ENCODE measurements at regions not wholly inside any gene's neighbourhood (a gene's known extent, or its start where the extent isn't known, plus 50 kb on each side); places are given as distances from the start of the nearest gene placed in this dataset.

DNA sequence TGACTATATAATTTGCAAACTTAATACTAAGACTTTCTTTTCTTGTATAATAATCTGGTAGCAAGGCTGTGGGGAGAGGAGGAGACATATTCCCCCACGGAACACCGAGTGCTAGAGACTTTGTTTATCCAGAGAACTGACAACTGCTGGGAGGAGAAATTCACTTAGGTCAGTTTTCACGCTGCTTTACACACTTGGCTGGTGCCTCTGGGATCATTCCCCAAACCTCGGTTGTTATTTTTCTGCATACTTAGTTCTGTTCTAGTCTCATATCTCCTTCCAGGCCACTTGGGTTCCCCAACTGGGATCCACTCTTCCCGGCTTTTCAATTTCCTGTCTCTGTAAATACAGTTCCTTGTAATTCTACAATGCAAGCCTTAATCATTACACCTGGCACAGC is 238.2 kb upstream of the ADAMTS16 start:
- Histone ChIP-seq H3K14ac (ENCODE audit: insufficient read depth, low read length) (no peak overlapping the region), H3K9ac (ENCODE audit: extremely low read depth, insufficient read length, low read length) (no peak overlapping the region), H2AK5ac (ENCODE audit: insufficient read length, low read length) (no peak overlapping the region), H4K8ac (replicated peaks; ENCODE audit: insufficient read length, low read depth, low read length) (no peak overlapping the region), H2BK12ac (ENCODE audit: insufficient read length, low read depth, low read length) (no peak overlapping the region), H3T11ph (ENCODE audit: low read length) (no peak overlapping the region), H3K4me2 (ENCODE audit: insufficient read depth, insufficient read length, low read length) (no peak overlapping the region), H3K18ac (ENCODE audit: insufficient read length, low read depth, low read length) (no peak overlapping the region), H4K91ac (ENCODE audit: insufficient read length, low read depth, low read length) (no peak overlapping the region), H3K79me2 (ENCODE audit: insufficient read depth, low read length) (no peaks in the 10 kb centered on the region), H2AFZ (ENCODE audit: low read length) (no peak overlapping the region), H3K79me1 (ENCODE audit: insufficient read depth, low read depth, low read length, poor library complexity, severe bottlenecking) (no peaks in the 10 kb centered on the region), H3K23ac (ENCODE audit: insufficient read length, low read depth, low read length) (no peak overlapping the region), H3K9me3 (ENCODE audit: control insufficient read depth, low read depth, low read length) (no peaks in the 10 kb centered on the region), H2BK20ac (ENCODE audit: low read depth, low read length, poor library complexity, severe bottlenecking) (no peak overlapping the region), H3K27me3 (ENCODE audit: insufficient read depth, low read length) (no peaks in the 10 kb centered on the region), H3K4ac (ENCODE audit: low read depth, low read length) (no peak overlapping the region), H4K20me1 (ENCODE audit: control insufficient read depth, insufficient read depth, insufficient read length) (no peaks in the 10 kb centered on the region), H3K23me2 (ENCODE audit: insufficient read length, low read depth, low read length, poor library complexity, severe bottlenecking) (peaks cover 3% of the 10 kb centered on the region), H2BK15ac (ENCODE audit: low read depth, low read length) (no peak overlapping the region), H2BK120ac (ENCODE audit: low read depth, low read length, poor library complexity, severe bottlenecking) (no peak overlapping the region), H4K5ac (ENCODE audit: insufficient read length, low read depth, low read length) (no peak overlapping the region), H2BK5ac (ENCODE audit: insufficient read length, low read length) (no peak overlapping the region), H3K4me1 (ENCODE audit: insufficient read depth, low read length) (no peaks in the 10 kb centered on the region), H3K56ac (ENCODE audit: insufficient read length, low read depth, low read length) (no peak overlapping the region), H3K27ac (ENCODE audit: insufficient read length, low read depth, low read length) (no peak overlapping the region)
- Mint-ChIP-seq H3K9me3 (no peaks in the 10 kb centered on the region), H3K36me3 (ENCODE audit: insufficient read depth in 1 of 3, low read depth in 3 of 3) (no peaks in the 10 kb centered on the region), H3K27me3 (ENCODE audit: low read depth) (no peaks in the 10 kb centered on the region; the same call in 1 of the 2 replicates), H3K27ac (no peak overlapping the region), H3K4me1 (no peaks in the 10 kb centered on the region), H3K4me3 (no peak overlapping the region)
- TF ChIP-seq, protein P1, sequence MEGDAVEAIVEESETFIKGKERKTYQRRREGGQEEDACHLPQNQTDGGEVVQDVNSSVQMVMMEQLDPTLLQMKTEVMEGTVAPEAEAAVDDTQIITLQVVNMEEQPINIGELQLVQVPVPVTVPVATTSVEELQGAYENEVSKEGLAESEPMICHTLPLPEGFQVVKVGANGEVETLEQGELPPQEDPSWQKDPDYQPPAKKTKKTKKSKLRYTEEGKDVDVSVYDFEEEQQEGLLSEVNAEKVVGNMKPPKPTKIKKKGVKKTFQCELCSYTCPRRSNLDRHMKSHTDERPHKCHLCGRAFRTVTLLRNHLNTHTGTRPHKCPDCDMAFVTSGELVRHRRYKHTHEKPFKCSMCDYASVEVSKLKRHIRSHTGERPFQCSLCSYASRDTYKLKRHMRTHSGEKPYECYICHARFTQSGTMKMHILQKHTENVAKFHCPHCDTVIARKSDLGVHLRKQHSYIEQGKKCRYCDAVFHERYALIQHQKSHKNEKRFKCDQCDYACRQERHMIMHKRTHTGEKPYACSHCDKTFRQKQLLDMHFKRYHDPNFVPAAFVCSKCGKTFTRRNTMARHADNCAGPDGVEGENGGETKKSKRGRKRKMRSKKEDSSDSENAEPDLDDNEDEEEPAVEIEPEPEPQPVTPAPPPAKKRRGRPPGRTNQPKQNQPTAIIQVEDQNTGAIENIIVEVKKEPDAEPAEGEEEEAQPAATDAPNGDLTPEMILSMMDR (conservative IDR thresholded peaks at IDR 0.05), result no peak
- DNase-seq, result no peak
- WGBS (ENCODE audit: extremely low coverage, insufficient read length, low lambda C conversion rate), result no CpG with 5 or more reads among the region's 5 CpGs

Data from H9 (cell line).